ENCODE measurements at regions not wholly inside any gene's neighbourhood (a gene's known extent, or its start where the extent isn't known, plus 50 kb on each side); places are given as distances from the start of the nearest gene placed in this dataset.
"Not testable (repeated sequence)": the region's sequence is repeated elsewhere in the genome, so short reads cannot be mapped to it uniquely, and the experiment has no call there.

DNA sequence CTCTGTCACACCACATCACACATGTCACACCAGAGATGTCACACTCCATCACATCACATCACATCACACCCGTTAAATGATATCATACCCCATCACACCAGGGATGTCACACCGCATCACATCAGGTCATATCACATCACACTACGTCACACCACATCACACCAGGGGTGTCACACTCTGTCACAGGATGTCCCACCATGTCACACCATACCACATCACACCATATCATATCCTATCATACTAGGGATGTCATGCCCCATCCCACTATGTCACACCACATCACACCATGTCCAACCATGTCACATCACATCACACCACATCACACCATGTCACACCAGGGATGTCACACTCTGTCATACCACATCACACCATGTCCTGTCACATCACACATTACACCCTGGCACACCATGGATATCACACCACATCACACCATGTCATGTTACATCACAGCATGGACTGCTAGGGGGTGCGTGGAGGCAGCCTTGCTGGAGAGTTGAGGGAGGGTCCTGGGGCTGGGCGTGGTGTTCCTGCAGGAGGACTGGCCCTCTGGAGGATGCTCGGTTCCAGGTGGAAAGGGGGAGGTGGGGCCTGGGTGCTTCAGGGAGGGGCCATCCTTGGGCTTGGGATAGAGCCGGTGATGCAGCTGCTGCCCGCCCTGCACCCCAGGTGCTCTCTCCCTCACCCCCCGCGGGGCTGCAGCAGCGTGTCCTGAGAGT lies 134.6 kb downstream of the TMEM121 start:
- no peak overlapping the region for H3K27ac ChIP-seq
- H3K9me3 ChIP-seq = peaks cover 13% of the 10 kb centered on the region; the same call in 2 of the 3 replicates
- no peak overlapping the region for H3K4me2 ChIP-seq
- 69% methylated on average over 4 of the region's 11 CpGs for WGBS (ENCODE audit: missing lambda C conversion rate)
- H3K4me3 ChIP-seq = no peak overlapping the region
- ATAC-seq (no peak), DNase-seq (ENCODE audit: low read depth in 1 of 2, low spot score in 1 of 2) (no peak), FAIRE-seq (no peak)
- no peak for TF ChIP-seq CBX2 (IDR thresholded peaks at IDR 0.05; ENCODE audit: borderline replicate concordance, low read depth)
- ChIA-PET POLR2A (no interaction called here), CTCF (no interaction called here)
- no peaks in the 10 kb centered on the region for H3K4me1 ChIP-seq

DNA sequence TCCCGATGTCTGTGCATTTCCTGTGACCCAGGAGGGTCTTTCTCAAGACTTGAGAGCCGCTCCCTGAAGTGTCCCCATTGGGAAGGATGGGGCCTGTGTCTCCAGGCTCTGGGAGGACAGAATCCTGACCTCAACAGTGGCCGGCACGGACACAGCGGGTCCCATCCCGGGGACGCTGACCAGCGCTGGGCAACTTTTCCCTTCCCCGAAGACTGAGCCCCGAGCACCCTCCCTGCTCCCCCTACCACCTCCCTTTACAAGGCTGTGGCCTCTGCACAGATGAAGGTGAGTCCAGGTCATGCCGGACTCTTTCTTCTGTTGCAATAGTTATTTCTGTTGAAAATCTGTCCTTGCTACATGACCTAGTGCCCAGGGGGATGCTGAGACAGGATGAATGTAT lies 135.7 kb downstream of the TMEM121 start:
- H3K4me2 ChIP-seq; FAIRE-seq; ATAC-seq; H3K4me1 ChIP-seq; CTCF ChIA-PET; H3K27ac ChIP-seq; DNase-seq (ENCODE audit: low read depth in 1 of 2, low spot score in 1 of 2); POLR2A ChIA-PET; H3K4me3 ChIP-seq: not testable (repeated sequence)
- H3K9me3 ChIP-seq = peaks cover 13% of the 10 kb centered on the region; the same call in 2 of the 3 replicates
- 62% methylated on average over 11 of the region's 11 CpGs for WGBS (ENCODE audit: missing lambda C conversion rate)

DNA sequence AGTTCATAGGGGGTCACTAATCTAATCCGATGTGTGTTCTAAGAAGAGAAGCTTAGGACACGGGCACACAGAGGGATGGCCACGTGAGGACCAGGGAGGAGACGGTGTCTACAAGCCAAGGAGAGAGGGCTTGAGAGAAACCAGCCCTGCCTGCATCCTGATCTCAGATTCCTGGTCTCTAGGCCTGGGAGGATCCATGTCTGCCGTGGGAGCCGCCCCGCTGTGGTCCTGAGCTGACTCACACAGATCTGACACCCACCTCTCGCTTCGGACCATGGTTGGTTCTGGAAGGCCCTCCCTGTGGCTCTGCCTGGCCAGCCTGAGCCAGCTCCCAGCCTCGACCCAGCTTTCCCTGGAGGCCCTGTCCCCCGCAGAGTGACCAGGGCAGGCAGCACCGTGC lies 136.2 kb downstream of the TMEM121 start:
- H3K4me2 ChIP-seq; CTCF ChIA-PET; H3K4me1 ChIP-seq; ATAC-seq; FAIRE-seq; H3K27ac ChIP-seq; H3K4me3 ChIP-seq; POLR2A ChIA-PET; DNase-seq (ENCODE audit: low read depth in 1 of 2, low spot score in 1 of 2): not testable (repeated sequence)
- WGBS (ENCODE audit: missing lambda C conversion rate) = 37% methylated on average over 9 of the region's 12 CpGs
- H3K9me3 ChIP-seq = peaks cover 13% of the 10 kb centered on the region; the same call in 2 of the 3 replicates

DNA sequence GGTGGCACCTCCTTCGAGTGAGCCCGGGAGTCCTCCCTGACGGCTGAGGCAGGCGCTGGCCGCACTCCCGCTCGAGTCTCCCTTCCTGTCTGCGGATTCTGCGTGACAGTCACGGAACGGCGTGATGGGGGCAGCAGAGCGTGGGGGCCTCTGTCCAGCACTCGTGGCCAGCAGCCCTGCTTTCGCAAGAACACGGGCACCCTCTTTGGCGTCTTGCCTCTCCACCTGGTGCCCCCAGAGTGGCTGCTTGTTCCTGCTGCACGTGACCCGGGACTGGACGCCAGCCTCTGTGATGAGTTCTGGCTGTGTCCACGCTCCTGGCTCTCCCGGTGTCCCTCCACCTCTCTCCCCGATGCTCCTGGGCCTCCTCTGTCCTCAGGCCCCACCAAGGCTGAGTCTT lies 136.9 kb downstream of the TMEM121 start:
- H3K4me3 ChIP-seq; DNase-seq (ENCODE audit: low read depth in 1 of 2, low spot score in 1 of 2); FAIRE-seq; ATAC-seq; H3K27ac ChIP-seq; CTCF ChIA-PET; POLR2A ChIA-PET; H3K4me2 ChIP-seq; H3K4me1 ChIP-seq: not testable (repeated sequence)
- WGBS (ENCODE audit: missing lambda C conversion rate) = 61% methylated on average over 16 of the region's 23 CpGs
- H3K9me3 ChIP-seq = peaks cover 13% of the 10 kb centered on the region; the same call in 2 of the 3 replicates

DNA sequence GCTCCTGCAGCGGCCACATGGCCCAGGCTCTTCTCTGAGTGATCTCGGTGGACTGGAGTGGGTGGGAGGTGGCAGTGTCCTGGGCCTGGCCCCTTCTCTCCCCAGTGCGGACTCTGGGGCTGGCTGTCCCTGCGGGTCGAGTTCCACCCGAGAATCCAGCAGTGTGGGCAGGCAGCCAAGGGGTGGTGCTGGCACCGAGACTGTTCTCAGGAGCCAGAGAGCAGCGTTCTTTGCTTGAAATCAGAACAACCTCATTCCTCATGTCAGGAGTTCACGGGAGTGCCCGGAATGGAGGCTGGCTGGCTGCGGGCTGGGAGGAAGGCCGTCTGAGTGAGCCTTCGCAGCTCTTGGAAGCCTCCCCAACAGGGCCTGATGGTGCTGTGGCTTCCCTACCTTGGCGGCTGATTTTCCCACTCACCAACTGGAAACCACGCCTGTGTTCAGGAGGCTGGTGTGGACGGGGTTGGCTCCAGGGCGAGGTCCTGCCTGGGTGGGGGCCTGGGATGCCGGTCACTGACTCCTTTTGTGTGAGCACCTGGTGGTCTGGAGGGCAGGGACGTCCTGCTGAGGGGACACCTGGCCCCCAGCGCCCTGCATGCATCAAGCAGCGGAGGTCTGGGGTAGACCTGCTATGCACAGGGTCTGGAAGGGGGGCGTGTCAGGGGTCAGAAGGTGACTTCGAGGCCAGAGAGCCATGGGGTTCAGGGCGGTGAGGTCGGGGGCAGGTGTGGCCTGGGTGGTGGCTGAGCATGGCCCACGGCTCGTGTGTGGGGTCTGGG lies 137.6 kb downstream of the TMEM121 start:
- H3K9me3 ChIP-seq; H3K4me2 ChIP-seq; ATAC-seq; DNase-seq (ENCODE audit: low read depth in 1 of 2, low spot score in 1 of 2); H3K4me1 ChIP-seq; H3K4me3 ChIP-seq; H3K27ac ChIP-seq; FAIRE-seq; POLR2A ChIA-PET; CTCF ChIA-PET: not testable (repeated sequence)
- 48% methylated on average over 17 of the region's 27 CpGs for WGBS (ENCODE audit: missing lambda C conversion rate)

DNA sequence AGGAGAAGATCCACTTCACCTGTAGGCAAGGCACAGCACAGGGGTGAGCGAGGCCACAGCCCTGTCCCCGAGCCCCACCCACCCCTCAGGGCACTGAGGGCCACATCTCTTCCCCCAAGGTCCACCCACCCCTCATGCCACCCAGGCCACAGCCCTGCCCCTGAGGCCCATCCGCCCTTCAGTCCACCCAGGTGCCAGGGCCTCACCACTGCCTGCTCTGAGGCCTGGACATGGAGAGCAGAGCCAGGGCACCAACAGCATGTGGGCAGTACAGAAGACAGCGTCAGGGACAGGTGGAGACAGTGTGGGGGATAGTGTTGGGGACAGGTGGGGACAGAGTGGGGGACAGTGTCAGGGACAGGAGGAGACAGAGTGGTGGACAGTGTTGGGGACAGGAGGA lies 138.3 kb downstream of the TMEM121 start:
- Histone ChIP-seq H3K4me3 (no peak overlapping the region), H3K27ac (no peak overlapping the region), H3K4me2 (no peak overlapping the region), H3K9me3 (peaks cover 2% of the 10 kb centered on the region; the same call in 1 of the 3 replicates), H3K4me1 (no peaks in the 10 kb centered on the region)
- ChIA-PET CTCF (no interaction called here), POLR2A (no interaction called here)
- 39% methylated on average over 2 of the region's 4 CpGs for WGBS (ENCODE audit: missing lambda C conversion rate)
- TF ChIP-seq CBX8 (IDR thresholded peaks at IDR 0.05) (no peak), ZSCAN20 (CRISPR knock-in tag; IDR thresholded peaks at IDR 0.05) (no peak), ZFP36 (IDR thresholded peaks at IDR 0.05; ENCODE audit: borderline replicate concordance, partially characterized antibody) (no peak), CBX2 (IDR thresholded peaks at IDR 0.05; ENCODE audit: borderline replicate concordance, low read depth) (no peak), NR3C1 (IDR thresholded peaks at IDR 0.05) (no peak), GATA3 (IDR thresholded peaks at IDR 0.05; ENCODE audit: borderline replicate concordance) (no peak), ZC3H11A (IDR thresholded peaks at IDR 0.05) (no peak), HEYL (CRISPR knock-in tag; IDR thresholded peaks at IDR 0.05) (no peak), CEBPB (IDR thresholded peaks at IDR 0.05) (no peak), POLR2A (IDR thresholded peaks at IDR 0.05; ENCODE audit: low read length) (no peak), HOXB13 (CRISPR knock-in tag; IDR thresholded peaks at IDR 0.05; ENCODE audit: low read depth) (no peak), HOXA7 (CRISPR knock-in tag; IDR thresholded peaks at IDR 0.05) (no peak), CHD4 (IDR thresholded peaks at IDR 0.05; ENCODE audit: borderline replicate concordance) (no peak), FOSL2 (IDR thresholded peaks at IDR 0.05) (no peak), FOSL2 (CRISPR knock-in tag; IDR thresholded peaks at IDR 0.05) (no peak)
- DNase-seq (ENCODE audit: low read depth in 1 of 2, low spot score in 1 of 2) (no peak), FAIRE-seq (no peak), ATAC-seq (no peak)
